Glutamatergic neuron (in vitro differentiated cells): ENCODE measurements at regions not wholly inside any gene's neighbourhood (a gene's known extent, or its start where the extent isn't known, plus 50 kb on each side); places are given as distances from the start of the nearest gene placed in this dataset.

Experiments used
- DNase-seq: peaks from one replicate; pipeline ENCODE4 v3.0.0; 2022
- H3K27ac Mint-ChIP-seq: one replicate; pipeline ENCODE4 v1.8.0; 2020; ENCODE audit warnings: mild to moderate bottlenecking, mixed read lengths, inconsistent platforms; ENCODE audit not compliant: unreplicated experiment
- H3K27me3 Mint-ChIP-seq: one replicate; pipeline ENCODE4 v1.8.0; 2020; ENCODE audit warnings: mild to moderate bottlenecking, moderate library complexity, mixed read lengths, inconsistent platforms; ENCODE audit not compliant: unreplicated experiment
- H3K36me3 Mint-ChIP-seq: one replicate; pipeline ENCODE4 v1.8.0; 2020; ENCODE audit warnings: mild to moderate bottlenecking, mixed read lengths, inconsistent platforms; ENCODE audit not compliant: unreplicated experiment
- H3K4me1 Mint-ChIP-seq: one replicate; pipeline ENCODE4 v1.8.0; 2020; ENCODE audit warnings: mild to moderate bottlenecking, low read depth, mixed read lengths, inconsistent platforms; ENCODE audit not compliant: unreplicated experiment
- H3K4me3 Mint-ChIP-seq: one replicate; pipeline ENCODE4 v1.8.0; 2020; ENCODE audit warnings: mild to moderate bottlenecking, mixed read lengths, inconsistent platforms; ENCODE audit not compliant: unreplicated experiment
- H3K9me3 Mint-ChIP-seq: one replicate; pipeline ENCODE4 v1.8.0; 2020; ENCODE audit warnings: mild to moderate bottlenecking, moderate library complexity, mixed read lengths, inconsistent platforms; ENCODE audit not compliant: unreplicated experiment
- CTCF ChIP-seq: fragments of 200-600 bp; sonication (generic); IDR thresholded peaks from one replicate; pipeline ENCODE4 v1.5.0; 2021; ENCODE audit not compliant: partially characterized antibody, unreplicated experiment

- TF ChIP-seq CTCF: no peak
Measured at GRCh38 chr3:76495216-76495615, 544.7 kb upstream of the ROBO2 start.

GRCh38 chr3:76497636-76498035, 542.3 kb upstream of the ROBO2 start:
- no peak overlapping the region for H3K27ac Mint-ChIP-seq
- no peaks in the 10 kb centered on the region for H3K27me3 Mint-ChIP-seq
- no peaks in the 10 kb centered on the region for H3K36me3 Mint-ChIP-seq
- no peaks in the 10 kb centered on the region for H3K9me3 Mint-ChIP-seq
- H3K4me1 Mint-ChIP-seq: no peaks in the 10 kb centered on the region
- no peak for DNase-seq
- H3K4me3 Mint-ChIP-seq: no peak overlapping the region
- no peak for TF ChIP-seq CTCF

More at GRCh38 chr3:76495216-76495615, 544.7 kb upstream of the ROBO2 start:
- no peaks in the 10 kb centered on the region for H3K4me1 Mint-ChIP-seq
- no peak overlapping the region for H3K27ac Mint-ChIP-seq
- no peak overlapping the region for H3K4me3 Mint-ChIP-seq
- H3K9me3 Mint-ChIP-seq: no peaks in the 10 kb centered on the region
- DNase-seq: no peak
- no peaks in the 10 kb centered on the region for H3K27me3 Mint-ChIP-seq
- no peaks in the 10 kb centered on the region for H3K36me3 Mint-ChIP-seq

GRCh38 chr3:76500746-76501275, 539.1 kb upstream of the ROBO2 start:
- Mint-ChIP-seq H3K9me3 (no peaks in the 10 kb centered on the region), H3K27me3 (no peaks in the 10 kb centered on the region), H3K4me3 (no peak overlapping the region), H3K4me1 (no peaks in the 10 kb centered on the region), H3K36me3 (no peaks in the 10 kb centered on the region), H3K27ac (no peak overlapping the region)
- no peak for TF ChIP-seq CTCF
- DNase-seq: no peak

- Mint-ChIP-seq H3K36me3 (no peaks in the 10 kb centered on the region), H3K27me3 (no peaks in the 10 kb centered on the region), H3K4me1 (no peaks in the 10 kb centered on the region), H3K4me3 (no peak overlapping the region), H3K27ac (no peak overlapping the region), H3K9me3 (no peaks in the 10 kb centered on the region)
- TF ChIP-seq CTCF: no peak
- DNase-seq: no peak
Measured at GRCh38 chr3:76501315-76501714, 538.6 kb upstream of the ROBO2 start.

GRCh38 chr3:76502076-76502475, 537.8 kb upstream of the ROBO2 start:
- no peaks in the 10 kb centered on the region for H3K36me3 Mint-ChIP-seq
- H3K27me3 Mint-ChIP-seq: no peaks in the 10 kb centered on the region
- H3K9me3 Mint-ChIP-seq: no peaks in the 10 kb centered on the region
- TF ChIP-seq CTCF: no peak
- H3K4me3 Mint-ChIP-seq: no peak overlapping the region
- H3K27ac Mint-ChIP-seq: no peak overlapping the region
- no peaks in the 10 kb centered on the region for H3K4me1 Mint-ChIP-seq
- DNase-seq: no peak
